Fibroblast of skin of right biceps (primary cell): ENCODE measurements at regions not wholly inside any gene's neighbourhood (a gene's known extent, or its start where the extent isn't known, plus 50 kb on each side); places are given as distances from the start of the nearest gene placed in this dataset.

Experiments used
- DNase-seq: peaks from one replicate; pipeline ENCODE4 v3.0.0-alpha.2; 2013

- no peak for DNase-seq
Measured at GRCh38 chr16:77668201-77668600, 54.1 kb upstream of the NUDT7 start.

- no peak for DNase-seq
Measured at GRCh38 chr16:77669057-77669456, 53.3 kb upstream of the NUDT7 start.
